Duodenal mucosa (tissue), 2 donors: ENCODE measurements at regions not wholly inside any gene's neighbourhood (a gene's known extent, or its start where the extent isn't known, plus 50 kb on each side); places are given as distances from the start of the nearest gene placed in this dataset.

Experiments used
- H3K27ac ChIP-seq: one replicate; pipeline ENCODE4 v1.7.0; 2013; ENCODE audit warnings: low read depth, low read length
- H3K27me3 ChIP-seq, 2 donors: one replicate each; pipeline ENCODE4 v1.7.0; 2013; ENCODE audit warnings: low read length in 2 of 2, control low read depth in 1 of 2; ENCODE audit not compliant: insufficient read depth in 2 of 2, control insufficient read depth in 1 of 2
- H3K36me3 ChIP-seq, 2 donors: one replicate each; pipeline ENCODE4 v1.7.0; 2013; ENCODE audit warnings: low read length in 2 of 2, control low read depth in 1 of 2; ENCODE audit not compliant: insufficient read depth in 2 of 2, control insufficient read depth in 1 of 2
- H3K4me1 ChIP-seq, 2 donors: one replicate each; pipeline ENCODE4 v1.7.0; 2013; ENCODE audit warnings: low read length in 2 of 2, control low read depth in 1 of 2; ENCODE audit not compliant: insufficient read depth in 2 of 2, control insufficient read depth in 1 of 2
- H3K4me3 ChIP-seq, 2 donors: one replicate each; pipeline ENCODE4 v1.7.0; 2013; ENCODE audit warnings: low read length in 2 of 2, low read depth in 1 of 2
- H3K9ac ChIP-seq, 2 donors: one replicate each; pipeline ENCODE4 v1.7.0; 2013; ENCODE audit warnings: low read length in 2 of 2, low read depth in 1 of 2
- H3K9me3 ChIP-seq, 2 donors: one replicate each; pipeline ENCODE4 v1.7.0; 2013; ENCODE audit warnings: low read length in 2 of 2, control low read depth in 1 of 2; ENCODE audit not compliant: control insufficient read depth in 1 of 2

- H3K9me3 ChIP-seq, result peaks cover 0 to 7% of the 10 kb centered on the region in 2 donors
- H3K27ac ChIP-seq, result no peak overlapping the region
- no peaks in the 10 kb centered on the region for H3K36me3 ChIP-seq
These were observed 221.9 kb upstream of the COL3A1 start for GRCh38 chr2:188752311-188752710.

GRCh38 chr2:188762151-188762550 lies 212.0 kb upstream of the COL3A1 start:
- Histone ChIP-seq H3K9ac (no peak overlapping the region), H3K4me1 (no peaks in the 10 kb centered on the region), H3K4me3 (no peak overlapping the region), H3K27ac (no peak overlapping the region), H3K9me3 (peaks cover 0 to 2% of the 10 kb centered on the region in 2 donors), H3K36me3 (no peaks in the 10 kb centered on the region), H3K27me3 (no peaks in the 10 kb centered on the region)

More at GRCh38 chr2:188752311-188752710, 221.9 kb upstream of the COL3A1 start:
- Histone ChIP-seq H3K4me3 (no peak overlapping the region), H3K27me3 (no peaks in the 10 kb centered on the region), H3K4me1 (no peaks in the 10 kb centered on the region), H3K9ac (no peak overlapping the region)

- H3K27me3 ChIP-seq, result no peaks in the 10 kb centered on the region
- no peaks in the 10 kb centered on the region for H3K4me1 ChIP-seq
- no peaks in the 10 kb centered on the region for H3K36me3 ChIP-seq
- no peak overlapping the region for H3K4me3 ChIP-seq
- no peak overlapping the region for H3K9ac ChIP-seq
- H3K9me3 ChIP-seq, result no peaks in the 10 kb centered on the region
- no peak overlapping the region for H3K27ac ChIP-seq
These were observed 208.4 kb upstream of the COL3A1 start for GRCh38 chr2:188765522-188766470.

- no peak overlapping the region for H3K4me3 ChIP-seq
- no peaks in the 10 kb centered on the region for H3K9me3 ChIP-seq
- no peak overlapping the region for H3K27ac ChIP-seq
- H3K9ac ChIP-seq, result no peak overlapping the region
- no peaks in the 10 kb centered on the region for H3K4me1 ChIP-seq
- H3K27me3 ChIP-seq, result no peaks in the 10 kb centered on the region
- H3K36me3 ChIP-seq, result no peaks in the 10 kb centered on the region
These were observed 207.7 kb upstream of the COL3A1 start for GRCh38 chr2:188766471-188766856.

- Histone ChIP-seq H3K36me3 (no peaks in the 10 kb centered on the region), H3K9me3 (no peaks in the 10 kb centered on the region), H3K9ac (no peak overlapping the region), H3K27ac (no peak overlapping the region), H3K4me1 (no peaks in the 10 kb centered on the region), H3K4me3 (no peak overlapping the region), H3K27me3 (no peaks in the 10 kb centered on the region)
These were observed 207.0 kb upstream of the COL3A1 start for GRCh38 chr2:188767176-188767575.

- Histone ChIP-seq H3K27ac (no peak overlapping the region), H3K4me1 (no peaks in the 10 kb centered on the region), H3K4me3 (no peak overlapping the region), H3K9me3 (no peaks in the 10 kb centered on the region), H3K36me3 (no peaks in the 10 kb centered on the region), H3K9ac (no peak overlapping the region), H3K27me3 (no peaks in the 10 kb centered on the region)
These were observed 203.9 kb upstream of the COL3A1 start for GRCh38 chr2:188770296-188770695.

GRCh38 chr2:188773075-188773474 lies 201.1 kb upstream of the COL3A1 start:
- H3K4me3 ChIP-seq, result no peak overlapping the region
- no peaks in the 10 kb centered on the region for H3K36me3 ChIP-seq
- H3K27ac ChIP-seq, result no peak overlapping the region
- H3K27me3 ChIP-seq, result no peaks in the 10 kb centered on the region
- H3K4me1 ChIP-seq, result no peaks in the 10 kb centered on the region
- H3K9me3 ChIP-seq, result no peaks in the 10 kb centered on the region
- H3K9ac ChIP-seq, result no peak overlapping the region

- no peaks in the 10 kb centered on the region for H3K36me3 ChIP-seq
- H3K27ac ChIP-seq, result no peak overlapping the region
- H3K27me3 ChIP-seq, result no peaks in the 10 kb centered on the region
- H3K9me3 ChIP-seq, result no peaks in the 10 kb centered on the region
- no peaks in the 10 kb centered on the region for H3K4me1 ChIP-seq
- H3K4me3 ChIP-seq, result no peak overlapping the region
- H3K9ac ChIP-seq, result no peak overlapping the region
These were observed 197.5 kb upstream of the COL3A1 start for GRCh38 chr2:188776634-188777033.

GRCh38 chr2:188784269-188784762 lies 189.9 kb upstream of the COL3A1 start:
- no peaks in the 10 kb centered on the region for H3K27me3 ChIP-seq
- H3K4me3 ChIP-seq, result no peak overlapping the region
- no peak overlapping the region for H3K9ac ChIP-seq
- H3K4me1 ChIP-seq, result no peaks in the 10 kb centered on the region
- H3K36me3 ChIP-seq, result no peaks in the 10 kb centered on the region
- no peaks in the 10 kb centered on the region for H3K9me3 ChIP-seq
- no peak overlapping the region for H3K27ac ChIP-seq

- H3K27me3 ChIP-seq, result no peaks in the 10 kb centered on the region
- no peak overlapping the region for H3K27ac ChIP-seq
- H3K9me3 ChIP-seq, result no peaks in the 10 kb centered on the region
- H3K9ac ChIP-seq, result no peak overlapping the region
- no peaks in the 10 kb centered on the region for H3K4me1 ChIP-seq
- H3K36me3 ChIP-seq, result no peaks in the 10 kb centered on the region
- no peak overlapping the region for H3K4me3 ChIP-seq
These were observed 189.1 kb upstream of the COL3A1 start for GRCh38 chr2:188785061-188785460.
